HG03439 (cell line): ENCODE measurements at regions not wholly inside any gene's neighbourhood (a gene's known extent, or its start where the extent isn't known, plus 50 kb on each side); places are given as distances from the start of the nearest gene placed in this dataset.

Experiments
- ATAC-seq: cut with Tn5 transposase; IDR thresholded peaks from one replicate; pipeline ENCODE4 v1.9.1; 2021; ENCODE audit warnings: mild to moderate bottlenecking, moderate library complexity; ENCODE audit not compliant: unreplicated experiment

DNA sequence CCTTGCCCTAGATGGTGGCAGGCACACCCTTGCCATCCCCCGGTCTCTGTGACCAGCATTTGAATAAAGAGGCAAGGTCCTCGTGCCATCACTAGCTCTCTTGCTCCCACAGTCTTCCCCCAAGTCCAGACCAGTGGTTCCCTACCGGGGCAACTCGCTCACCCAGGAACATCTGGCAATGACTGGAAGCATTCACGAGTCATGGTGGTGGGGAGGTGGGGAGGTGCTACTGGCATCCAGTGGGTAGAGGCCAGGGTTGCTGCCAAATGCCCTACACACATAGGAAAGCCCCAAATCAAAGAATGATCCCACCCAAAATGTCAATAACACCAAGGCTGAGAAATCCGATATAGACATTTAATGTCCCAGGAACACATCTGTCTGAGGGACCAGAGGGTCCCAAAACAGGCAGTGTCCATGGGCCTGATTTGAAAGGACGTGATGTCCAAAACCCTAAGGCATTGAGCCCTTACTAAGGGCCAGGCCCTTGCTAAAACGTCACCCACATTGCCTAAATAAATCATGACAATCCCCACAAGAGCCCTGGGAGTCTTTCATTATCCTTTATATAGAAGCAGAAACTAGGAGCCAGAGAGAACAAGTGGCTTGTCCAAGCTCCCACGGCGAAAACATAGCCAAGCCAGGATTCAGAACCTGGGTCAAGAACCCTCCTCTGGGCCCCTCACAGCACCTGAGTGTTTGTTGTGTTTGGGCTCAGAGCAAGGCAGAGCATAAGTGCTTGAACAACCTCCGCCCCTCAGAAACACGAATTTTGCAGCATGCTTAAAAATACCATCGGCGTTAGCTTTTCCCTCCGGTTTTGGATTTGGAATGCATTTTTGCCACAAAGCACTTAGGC lies 119.3 kb upstream of the WWC1 start:
- ATAC-seq: no peak

DNA sequence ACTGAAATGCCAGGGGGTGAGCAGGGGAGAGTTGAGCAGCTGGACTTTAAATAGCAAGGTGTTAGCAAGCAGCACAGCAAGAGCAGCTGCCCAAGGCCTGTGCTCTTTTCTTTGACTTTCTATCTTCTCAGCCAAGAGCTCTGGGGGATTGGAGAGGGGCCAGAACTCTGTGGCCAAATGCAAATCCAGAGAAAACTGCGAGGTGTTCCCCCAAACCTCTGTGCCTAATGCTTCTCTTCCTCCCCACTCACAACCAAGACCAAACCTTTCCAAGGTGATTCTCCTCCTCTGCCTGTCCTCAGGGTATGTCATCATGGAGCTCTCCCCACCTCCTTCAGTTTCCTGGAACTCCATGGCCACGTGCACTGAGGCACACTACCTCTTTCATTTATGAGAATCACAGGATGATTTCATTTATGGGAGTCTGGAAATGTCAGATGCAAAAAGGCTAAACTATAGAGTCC lies 118.7 kb upstream of the WWC1 start:
- ATAC-seq: no peak

DNA sequence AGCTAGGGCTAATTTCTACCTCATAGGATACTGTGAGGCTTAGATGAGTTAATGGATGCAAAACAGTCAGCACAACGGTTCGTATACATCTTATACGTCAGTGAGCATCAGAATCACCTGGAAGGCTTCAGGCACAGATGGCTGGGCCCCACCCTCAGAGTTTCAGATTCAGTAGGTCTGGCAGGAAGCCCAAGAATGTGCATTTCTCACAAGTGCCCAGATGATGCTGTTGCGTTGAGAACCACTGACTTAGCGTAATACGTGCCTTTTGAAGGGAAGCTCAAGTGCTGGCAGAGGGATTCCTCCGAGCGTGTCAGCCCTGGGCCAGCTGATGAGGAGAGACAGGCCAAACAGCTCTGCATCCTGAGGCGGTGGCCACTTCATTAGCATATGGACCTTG lies 117.1 kb upstream of the WWC1 start:
- ATAC-seq: peak; percentile 92

DNA sequence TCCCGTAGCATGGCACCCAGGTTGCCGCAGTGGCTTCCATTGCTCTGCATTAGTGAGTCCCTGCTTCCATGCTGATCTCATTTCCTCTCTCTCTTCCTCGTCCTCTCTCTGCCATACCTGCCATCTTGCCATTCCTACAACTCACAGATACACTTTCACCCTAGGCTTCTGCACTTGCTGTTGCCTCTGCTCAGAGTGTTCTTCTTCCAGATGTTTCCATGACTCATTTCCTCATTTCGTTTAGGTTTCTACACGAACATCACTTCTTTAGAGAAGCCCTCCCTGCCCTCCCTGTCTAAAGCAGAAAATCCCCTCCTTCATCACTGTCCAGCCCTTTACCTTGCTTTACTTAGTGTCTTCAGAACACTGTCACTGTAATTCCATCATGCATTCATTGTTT lies 115.2 kb upstream of the WWC1 start:
- no peak for ATAC-seq

DNA sequence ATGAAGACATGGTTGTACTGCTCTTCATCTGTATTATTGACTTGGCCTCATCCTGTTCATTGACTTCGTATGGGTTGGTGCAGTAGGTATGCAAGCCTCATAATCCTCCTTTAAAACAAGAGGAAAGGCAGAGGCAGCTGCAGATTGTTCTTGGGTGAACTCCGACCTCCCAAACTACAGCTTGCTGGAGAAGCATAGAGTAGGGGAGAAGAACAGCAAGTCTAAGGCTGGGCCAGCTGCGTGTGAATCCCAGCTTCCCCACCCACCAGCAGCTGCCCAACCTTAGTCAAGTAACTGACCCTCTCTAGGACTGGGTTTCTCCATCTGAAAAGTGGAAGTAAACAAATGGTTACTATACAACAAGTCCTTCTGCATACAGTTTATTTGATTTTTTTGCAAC lies 114.5 kb upstream of the WWC1 start:
- ATAC-seq: no peak

DNA sequence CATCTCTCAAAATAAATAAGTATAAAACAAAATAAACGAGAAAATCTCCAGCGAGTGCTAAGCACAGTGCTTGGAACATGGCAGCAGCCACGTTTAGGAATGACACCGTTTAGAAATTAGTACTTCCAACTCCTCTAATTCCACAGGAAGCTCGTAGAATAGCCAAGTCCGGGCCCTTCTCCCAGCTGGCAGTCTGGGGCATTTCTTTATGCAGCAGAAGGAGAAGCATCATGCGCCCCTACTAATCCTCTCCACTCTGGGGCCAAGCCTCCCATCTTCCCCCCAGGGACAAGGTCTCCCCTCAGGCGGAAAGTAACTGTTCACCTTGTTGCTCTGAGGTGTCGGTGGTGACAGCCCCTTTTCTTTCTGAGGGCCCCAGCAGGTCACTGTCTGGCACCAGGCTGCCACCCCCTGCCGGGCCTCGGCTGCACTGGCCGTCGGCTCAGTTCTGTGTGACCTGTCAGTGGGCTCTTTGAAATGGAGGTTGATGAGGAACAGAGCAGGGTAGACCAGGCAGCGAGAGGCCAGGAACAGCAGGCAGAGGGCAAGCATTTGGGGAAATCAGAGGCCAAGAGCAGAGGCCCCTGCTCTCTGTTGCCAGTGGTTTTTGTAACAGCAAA lies 113.5 kb upstream of the WWC1 start:
- ATAC-seq: no peak

DNA sequence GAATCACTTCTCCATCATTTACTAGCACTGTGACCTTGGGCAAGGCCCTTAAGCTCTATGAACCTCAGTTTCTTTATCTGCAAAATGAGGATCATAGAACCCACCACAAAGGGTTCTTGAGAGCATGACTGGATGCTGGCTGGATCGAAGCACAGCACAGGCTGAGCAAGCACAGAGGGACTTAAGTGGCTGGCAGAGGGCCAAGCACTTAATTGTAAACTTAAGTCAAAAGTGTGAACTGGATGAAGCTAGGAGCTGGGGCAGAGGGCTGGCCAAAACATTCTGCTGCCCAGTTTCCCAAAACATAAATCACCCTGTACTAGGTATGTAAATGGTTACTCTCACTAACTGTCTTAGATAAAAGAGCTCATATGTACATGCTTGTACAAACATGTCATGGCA lies 112.3 kb upstream of the WWC1 start:
- no peak for ATAC-seq

DNA sequence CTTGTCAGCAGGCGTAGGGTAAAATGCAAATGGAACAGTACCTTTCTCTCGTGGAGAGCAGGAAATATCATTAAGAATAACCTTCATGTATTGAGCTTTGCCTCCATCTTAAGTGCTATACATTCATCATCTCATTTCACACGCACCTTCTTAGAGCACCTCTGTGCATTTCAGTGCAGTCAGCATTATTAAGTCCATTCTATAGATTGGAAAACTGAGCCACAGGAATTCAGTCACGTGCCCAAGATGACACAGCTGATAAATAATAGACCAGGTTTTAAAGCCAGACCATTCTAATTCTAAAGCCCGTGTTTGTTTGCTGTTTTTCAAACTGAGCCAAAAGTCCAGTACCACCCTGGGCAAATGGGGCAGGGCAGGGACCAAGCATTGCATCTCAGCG lies 109.2 kb upstream of the WWC1 start:
- no peak for ATAC-seq

DNA sequence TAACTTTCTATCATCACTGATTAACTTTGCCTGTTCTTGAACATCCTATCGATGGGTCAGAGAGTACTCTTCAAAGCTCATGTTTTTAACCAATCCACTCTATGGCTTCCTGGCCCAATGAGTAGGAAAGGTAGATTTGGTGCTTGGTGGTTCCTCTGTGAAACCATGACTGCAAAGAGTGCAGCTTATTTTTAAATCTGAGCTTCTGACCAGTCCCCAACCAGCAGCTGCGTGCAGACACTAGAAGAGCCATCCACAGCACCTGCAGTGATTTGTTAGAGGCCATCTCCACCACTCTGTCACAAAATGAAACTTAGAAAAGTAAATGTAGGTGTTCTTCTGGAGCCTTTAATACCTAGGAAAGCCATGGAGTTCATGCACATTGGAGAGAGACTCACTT lies 107.3 kb upstream of the WWC1 start:
- ATAC-seq: no peak

DNA sequence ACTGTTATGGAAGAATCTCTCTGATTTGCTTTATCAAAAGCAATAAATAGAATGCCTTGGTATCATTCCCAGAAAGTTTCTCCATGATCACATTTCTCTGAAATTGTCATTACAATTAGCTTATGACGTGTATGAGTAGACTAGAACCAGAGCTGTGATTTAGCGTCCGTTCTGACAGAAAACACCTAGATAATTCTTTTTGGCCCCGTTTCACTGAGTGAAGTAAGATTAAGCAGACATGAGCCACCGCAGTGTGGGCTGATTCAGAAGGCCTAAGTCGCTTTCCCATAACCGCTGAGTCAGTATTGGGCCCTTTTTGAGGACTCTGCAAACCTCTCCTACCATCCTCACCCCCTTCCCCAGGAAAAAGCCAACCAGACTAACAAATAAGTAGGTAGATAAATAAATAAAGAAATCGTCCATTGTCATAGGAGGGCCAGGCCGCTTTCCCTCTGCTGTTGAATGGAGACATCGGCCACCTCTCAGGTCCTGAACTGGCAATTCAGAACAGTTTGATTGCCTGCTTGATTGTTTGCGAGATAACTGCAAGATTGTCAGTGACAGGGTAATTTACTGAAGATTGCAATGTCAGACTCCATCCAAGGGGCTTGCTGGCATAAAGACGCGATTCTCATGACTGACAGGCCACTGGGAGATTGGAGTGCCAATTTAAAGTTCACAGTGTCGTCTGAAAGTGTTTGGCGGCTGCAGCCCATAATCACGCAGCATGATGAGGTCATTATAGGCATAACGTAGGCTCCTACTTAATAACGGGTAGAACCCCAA lies 105.0 kb upstream of the WWC1 start:
- ATAC-seq: no peak

DNA sequence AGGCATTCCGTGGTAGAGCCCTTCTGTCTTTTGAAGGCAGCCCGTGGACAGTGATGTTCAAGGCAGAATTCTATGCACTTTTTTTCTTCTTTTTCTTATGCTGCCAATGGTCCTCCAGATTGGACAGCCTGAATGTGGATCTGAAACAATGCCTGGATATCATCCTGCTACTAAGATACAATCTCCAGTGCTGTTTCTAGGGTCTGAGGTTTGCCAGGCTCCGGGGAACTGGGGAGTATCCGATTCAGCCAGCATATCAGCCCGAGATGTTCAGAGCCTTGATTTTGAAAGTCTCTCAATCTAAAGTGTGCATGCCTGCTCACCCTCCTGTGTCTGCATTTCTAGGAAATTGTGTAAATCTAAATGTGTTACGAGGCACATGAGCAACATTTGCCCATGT lies 103.8 kb upstream of the WWC1 start:
- no peak for ATAC-seq

DNA sequence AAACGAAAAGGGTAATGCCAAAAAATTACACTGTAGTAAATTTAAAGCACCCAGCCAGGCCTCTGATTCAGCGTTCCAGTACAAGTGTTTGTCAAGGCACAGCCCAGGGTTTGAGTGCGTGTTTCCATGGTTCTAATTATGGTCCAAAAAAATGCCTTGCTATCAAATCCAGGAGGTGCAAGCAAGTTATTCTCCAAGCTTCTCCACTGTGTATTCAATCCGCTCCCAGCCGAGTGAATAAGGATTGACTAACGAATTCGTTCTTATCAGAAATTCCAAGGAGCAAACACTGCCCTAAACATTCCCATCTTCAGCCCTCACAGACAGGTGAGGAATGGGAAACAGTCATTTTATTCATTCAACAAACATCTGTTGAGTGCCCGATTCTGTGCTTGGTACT lies 103.3 kb upstream of the WWC1 start:
- no peak for ATAC-seq

DNA sequence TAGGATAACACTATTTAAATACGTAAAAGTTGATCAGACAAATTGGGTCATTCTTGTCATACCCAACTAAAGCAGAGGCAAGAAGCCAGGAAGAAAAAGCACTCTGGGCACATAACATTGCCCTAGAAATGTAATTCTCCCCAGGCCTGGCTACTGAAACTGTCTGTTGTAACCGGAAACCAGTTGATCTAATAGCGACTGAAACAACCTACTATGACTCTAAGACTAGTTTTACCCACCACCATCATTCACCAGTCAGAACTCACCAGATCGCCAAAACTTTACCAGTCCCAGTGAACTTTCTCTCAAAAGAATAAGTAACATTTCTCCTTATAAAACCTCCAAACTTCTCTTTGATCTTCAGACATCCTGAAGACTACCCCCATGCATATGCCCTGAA lies 99.3 kb upstream of the WWC1 start:
- no peak for ATAC-seq

DNA sequence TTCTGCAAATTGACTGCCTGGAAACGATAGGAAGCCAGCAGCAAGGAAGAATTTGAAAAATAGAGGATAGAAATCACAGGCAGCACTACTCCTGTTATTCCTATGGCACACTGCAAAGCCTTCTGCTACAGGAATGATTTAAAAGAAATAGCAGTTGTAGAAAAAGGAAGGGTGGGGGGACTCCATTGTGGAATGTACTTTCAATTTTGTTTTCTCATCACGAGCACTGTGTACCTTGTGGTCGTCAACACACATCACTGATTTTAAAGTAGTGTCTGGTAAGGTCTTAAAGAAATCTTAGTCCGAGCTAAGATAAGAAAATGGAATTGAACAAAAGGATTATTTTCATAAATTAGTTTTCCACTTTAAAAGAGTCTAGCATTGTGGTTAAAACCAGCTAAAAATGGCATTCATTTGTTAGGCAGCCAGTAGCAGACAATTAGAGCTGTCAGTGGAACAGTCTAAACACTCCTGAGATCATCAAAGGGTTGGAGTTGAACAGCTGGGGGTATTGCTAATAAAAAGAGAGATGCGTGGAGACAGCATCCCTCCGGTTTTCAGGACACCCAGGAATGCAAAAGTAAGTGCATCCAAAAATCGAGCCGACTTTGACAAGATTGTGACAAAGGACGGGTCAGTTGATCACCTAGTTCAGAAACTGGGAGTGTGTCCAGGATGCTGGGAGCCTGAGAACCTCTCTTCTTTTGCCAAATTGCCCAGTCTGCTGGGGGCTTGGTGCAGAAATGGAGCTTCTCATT lies 97.8 kb upstream of the WWC1 start:
- ATAC-seq: no peak

DNA sequence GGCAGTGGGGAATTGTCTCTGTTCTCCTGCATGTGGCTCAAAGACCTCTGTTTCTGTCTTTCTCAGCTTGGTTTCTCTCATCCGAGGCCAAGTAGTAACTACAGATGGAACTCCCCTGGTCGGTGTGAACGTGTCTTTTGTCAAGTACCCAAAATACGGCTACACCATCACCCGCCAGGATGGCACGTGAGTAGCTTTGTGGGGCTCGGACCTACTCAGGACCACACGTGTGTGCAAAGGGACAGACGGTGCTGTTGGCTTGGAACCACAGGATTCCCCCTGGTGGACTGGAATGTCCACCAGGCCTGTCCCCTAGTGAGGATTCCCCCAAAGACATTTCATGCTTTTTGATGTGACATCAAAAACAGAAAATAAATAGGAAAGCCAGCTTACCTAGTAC lies 96.3 kb upstream of the WWC1 start:
- ATAC-seq: no peak

DNA sequence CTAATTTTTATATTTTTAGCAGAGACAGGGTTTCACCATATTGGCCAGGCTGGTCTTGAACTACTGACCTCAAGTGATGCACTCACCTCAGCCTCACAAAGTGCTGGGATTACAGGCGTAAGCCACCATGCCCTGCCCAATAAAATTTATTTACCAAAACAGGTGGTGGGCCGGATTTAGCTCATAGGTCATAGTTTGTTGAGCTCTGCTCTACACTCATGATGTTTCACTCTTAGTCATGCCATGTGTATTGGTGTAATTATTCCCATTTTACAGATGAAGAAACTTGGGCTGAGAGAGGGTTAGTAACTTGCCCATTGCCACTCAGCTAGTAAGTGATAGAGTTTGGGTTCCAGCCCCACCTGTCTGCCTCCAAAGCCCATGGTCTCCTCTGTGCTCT lies 93.1 kb upstream of the WWC1 start:
- ATAC-seq: no peak

DNA sequence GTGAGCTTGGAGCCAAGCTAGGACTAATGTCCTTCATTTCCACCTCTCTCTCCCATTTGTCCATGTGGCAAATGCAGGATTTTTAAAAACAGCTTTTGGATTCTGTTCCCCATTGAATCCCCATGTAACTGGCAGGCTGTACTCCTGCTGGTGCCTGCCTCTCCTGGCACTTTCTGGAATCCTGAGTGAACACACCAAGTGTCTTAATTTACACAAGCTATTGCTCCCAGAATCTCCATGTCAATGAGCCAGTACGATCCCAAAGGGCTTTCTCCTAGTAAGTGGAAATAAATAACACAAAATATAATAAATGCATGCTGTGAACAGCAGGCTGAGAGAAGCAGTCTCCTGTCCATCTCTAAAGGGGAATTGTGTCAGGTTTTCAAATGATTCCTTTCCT lies 88.4 kb upstream of the WWC1 start:
- ATAC-seq: no peak

DNA sequence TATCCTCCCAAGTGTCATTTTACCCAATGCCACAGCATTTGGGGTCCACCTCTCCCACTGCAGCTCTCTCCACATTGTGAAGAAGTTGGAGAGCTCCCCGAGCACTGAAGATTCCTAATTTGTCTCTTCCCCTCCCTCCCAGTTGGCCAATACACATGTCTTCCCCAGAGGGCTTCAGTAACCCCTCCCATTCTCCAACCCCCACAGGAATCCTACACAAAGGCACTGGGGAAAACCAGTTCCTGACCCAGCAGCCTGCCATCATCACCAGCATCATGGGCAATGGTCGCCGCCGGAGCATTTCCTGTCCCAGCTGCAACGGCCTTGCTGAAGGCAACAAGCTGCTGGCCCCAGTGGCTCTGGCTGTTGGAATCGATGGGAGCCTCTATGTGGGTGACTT lies 87.3 kb upstream of the WWC1 start:
- ATAC-seq: no peak

DNA sequence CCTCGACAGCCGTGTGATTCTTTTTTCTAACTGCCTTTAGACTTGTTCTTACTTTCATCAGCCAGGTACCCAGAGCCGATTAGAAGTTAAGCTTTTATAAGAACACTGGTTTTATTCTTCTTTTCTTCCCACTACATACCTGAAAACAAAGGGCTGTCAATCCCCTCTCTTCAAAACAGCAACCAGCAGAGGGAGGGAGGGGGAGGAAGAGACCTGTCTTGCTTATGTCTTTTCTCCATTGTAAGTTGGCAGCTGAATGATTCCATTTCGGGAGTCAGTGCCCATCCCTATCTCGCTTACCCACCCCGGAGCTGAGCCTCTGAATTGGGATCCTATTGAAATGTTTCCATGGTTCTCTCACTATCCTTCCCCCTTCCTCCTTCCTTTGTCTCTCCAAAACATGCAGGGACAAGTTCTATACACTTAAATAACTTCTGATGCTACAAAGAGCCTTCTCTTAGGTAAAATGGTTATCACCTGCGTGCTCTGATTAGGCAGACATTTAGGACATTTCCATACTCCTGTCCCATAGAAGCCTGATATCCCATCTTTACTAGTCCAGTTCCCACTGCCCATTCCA lies 83.9 kb upstream of the WWC1 start:
- no peak for ATAC-seq

DNA sequence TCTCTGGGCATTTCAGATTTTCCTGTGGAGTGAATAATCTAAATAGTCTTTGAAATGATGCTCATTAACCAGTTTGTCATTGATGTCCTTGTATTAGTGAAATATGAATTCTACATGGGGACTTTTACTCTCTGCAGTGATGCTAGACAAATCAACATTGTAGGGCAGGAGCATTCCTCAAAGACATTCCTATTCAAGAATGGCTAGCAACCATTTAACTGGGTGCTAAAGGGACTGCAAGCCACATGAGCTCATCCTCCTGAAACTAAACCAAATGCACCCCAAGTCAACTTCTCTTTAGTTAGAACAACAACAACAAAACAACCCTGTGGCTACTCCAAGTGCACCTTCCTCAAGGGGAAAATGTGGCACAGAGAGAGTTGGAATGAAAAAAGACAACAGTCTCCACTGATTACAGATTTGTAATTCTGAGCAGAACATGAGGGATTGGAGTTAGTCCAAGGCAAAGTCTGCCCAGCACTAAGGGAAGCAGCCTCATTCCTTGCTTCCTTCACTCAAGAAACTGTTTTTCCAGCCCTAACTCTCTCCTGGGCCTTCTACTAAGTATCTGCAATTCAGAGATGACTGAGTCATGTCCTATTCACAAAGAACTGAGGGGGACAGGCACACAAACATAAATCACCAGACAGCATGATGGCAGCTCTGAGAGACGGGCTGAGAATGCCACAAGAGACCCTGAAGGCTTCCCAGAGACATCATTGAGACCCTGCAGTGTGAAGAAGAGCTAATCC lies 82.0 kb upstream of the WWC1 start:
- ATAC-seq: no peak
